B cell (primary cell): ENCODE measurements at regions not wholly inside any gene's neighbourhood (a gene's known extent, or its start where the extent isn't known, plus 50 kb on each side); places are given as distances from the start of the nearest gene placed in this dataset.

Source experiments
- EZH2 ChIP-seq: IDR thresholded peaks from 2 replicates; pipeline ENCODE4 v1.6.1; 2012; ENCODE audit warnings: borderline replicate concordance, low read depth, mild to moderate bottlenecking, moderate library complexity, low read length; ENCODE audit not compliant: insufficient read depth, poor library complexity, severe bottlenecking
- TF ChIP-seq, protein P1 (sequence below): fragments of 200-600 bp; IDR thresholded peaks from one replicate; pipeline ENCODE4 v1.8.0; 2022; ENCODE audit warnings: antibody characterized with exemption, mild to moderate bottlenecking

- TF ChIP-seq, protein P1, sequence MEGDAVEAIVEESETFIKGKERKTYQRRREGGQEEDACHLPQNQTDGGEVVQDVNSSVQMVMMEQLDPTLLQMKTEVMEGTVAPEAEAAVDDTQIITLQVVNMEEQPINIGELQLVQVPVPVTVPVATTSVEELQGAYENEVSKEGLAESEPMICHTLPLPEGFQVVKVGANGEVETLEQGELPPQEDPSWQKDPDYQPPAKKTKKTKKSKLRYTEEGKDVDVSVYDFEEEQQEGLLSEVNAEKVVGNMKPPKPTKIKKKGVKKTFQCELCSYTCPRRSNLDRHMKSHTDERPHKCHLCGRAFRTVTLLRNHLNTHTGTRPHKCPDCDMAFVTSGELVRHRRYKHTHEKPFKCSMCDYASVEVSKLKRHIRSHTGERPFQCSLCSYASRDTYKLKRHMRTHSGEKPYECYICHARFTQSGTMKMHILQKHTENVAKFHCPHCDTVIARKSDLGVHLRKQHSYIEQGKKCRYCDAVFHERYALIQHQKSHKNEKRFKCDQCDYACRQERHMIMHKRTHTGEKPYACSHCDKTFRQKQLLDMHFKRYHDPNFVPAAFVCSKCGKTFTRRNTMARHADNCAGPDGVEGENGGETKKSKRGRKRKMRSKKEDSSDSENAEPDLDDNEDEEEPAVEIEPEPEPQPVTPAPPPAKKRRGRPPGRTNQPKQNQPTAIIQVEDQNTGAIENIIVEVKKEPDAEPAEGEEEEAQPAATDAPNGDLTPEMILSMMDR, result no peak
- TF ChIP-seq EZH2, result no peak
These were observed 97.9 kb upstream of the KIF26B start for GRCh38 chr1:245056913-245057312.
